ENCODE measurements at regions not wholly inside any gene's neighbourhood (a gene's known extent, or its start where the extent isn't known, plus 50 kb on each side); places are given as distances from the start of the nearest gene placed in this dataset.

DNA sequence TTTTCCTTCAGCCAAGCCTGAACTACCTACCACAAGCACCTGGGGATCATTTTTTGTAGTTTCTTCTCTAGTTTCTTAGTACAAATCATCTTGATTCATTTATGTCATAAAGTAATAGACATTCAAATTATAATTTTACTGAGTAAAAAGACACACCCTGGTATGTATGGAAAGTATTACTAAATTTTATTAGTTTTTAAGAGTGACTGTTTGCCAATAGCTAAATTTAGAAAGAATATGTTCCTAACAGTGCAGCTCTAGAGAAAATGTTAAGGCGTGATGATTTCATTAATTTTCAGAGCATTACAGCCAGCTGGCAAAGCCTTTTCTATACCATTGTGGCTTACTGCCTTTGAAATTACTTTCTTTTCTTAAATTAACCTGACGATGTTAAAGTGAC, 612.0 kb upstream of the KCNMB2 start:
- H3K4me3 ChIP-seq (ENCODE audit: control insufficient read depth, low read depth, low read length), result no peak overlapping the region
- TF ChIP-seq, protein P1, sequence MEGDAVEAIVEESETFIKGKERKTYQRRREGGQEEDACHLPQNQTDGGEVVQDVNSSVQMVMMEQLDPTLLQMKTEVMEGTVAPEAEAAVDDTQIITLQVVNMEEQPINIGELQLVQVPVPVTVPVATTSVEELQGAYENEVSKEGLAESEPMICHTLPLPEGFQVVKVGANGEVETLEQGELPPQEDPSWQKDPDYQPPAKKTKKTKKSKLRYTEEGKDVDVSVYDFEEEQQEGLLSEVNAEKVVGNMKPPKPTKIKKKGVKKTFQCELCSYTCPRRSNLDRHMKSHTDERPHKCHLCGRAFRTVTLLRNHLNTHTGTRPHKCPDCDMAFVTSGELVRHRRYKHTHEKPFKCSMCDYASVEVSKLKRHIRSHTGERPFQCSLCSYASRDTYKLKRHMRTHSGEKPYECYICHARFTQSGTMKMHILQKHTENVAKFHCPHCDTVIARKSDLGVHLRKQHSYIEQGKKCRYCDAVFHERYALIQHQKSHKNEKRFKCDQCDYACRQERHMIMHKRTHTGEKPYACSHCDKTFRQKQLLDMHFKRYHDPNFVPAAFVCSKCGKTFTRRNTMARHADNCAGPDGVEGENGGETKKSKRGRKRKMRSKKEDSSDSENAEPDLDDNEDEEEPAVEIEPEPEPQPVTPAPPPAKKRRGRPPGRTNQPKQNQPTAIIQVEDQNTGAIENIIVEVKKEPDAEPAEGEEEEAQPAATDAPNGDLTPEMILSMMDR (conservative IDR thresholded peaks at IDR 0.05; ENCODE audit: control insufficient read depth, insufficient read depth, low read depth, low read length), result no peak
- no peak for DNase-seq (ENCODE audit: low read depth)

DNA sequence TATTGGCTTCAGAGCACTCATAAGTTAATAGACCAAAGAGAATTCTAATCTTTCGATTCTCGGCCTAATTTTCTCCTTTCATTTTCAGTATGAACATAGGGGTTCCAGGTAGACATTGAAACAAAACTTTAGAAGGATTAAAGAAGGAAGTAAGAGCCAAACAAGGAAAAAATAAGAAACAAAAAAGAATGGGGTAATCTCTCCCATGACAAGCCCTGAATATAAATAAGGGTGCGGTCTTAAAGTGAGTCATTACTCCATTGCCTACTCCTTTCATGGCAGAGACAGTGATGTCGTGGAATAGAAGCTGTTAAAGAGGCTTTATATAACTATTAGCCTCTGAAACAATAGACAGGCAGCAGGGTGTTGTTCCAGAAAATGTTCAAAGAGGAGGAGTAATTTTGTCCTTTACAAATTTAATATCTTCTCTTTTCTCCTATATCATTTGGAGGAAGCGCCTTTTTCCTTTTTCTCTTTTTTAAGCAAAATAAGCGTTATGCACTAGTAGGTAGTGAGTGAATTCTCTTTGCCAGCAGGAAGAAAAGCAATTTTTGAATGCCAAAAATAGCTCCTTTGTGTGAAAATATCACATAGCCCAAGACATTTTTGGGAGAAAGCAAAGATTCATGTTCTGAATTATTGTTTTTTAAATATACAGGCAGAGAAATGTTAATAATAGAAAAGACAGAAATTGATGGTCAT, 607.9 kb upstream of the KCNMB2 start:
- peak; percentile 80 for DNase-seq (ENCODE audit: low read depth)
- TF ChIP-seq, protein P1 (conservative IDR thresholded peaks at IDR 0.05; ENCODE audit: control insufficient read depth, insufficient read depth, low read depth, low read length), result no peak
- no peak overlapping the region for H3K4me3 ChIP-seq (ENCODE audit: control insufficient read depth, low read depth, low read length)

DNA sequence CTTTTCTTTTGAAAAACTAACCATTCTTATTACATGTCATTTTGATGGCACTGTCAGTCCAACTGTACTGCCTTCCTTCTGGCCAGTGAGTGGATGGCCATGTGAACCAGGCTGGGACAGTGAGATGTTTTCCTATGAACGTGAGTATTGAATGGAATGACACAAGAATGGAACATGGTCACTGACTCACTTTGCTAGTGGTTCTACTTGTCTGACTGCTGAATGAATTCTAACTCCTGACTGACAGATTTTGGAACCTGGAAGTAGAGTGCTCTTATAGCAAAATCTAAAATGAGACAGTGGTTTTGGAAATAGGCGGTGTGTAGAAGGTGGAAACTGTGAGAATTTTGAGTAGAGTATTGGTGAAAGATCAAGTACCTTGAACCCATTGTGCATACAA, 606.9 kb upstream of the KCNMB2 start:
- no peak overlapping the region for H3K4me3 ChIP-seq (ENCODE audit: control insufficient read depth, low read depth, low read length)
- TF ChIP-seq, protein P1 (conservative IDR thresholded peaks at IDR 0.05; ENCODE audit: control insufficient read depth, insufficient read depth, low read depth, low read length), result no peak
- DNase-seq (ENCODE audit: low read depth), result peak; percentile 69

DNA sequence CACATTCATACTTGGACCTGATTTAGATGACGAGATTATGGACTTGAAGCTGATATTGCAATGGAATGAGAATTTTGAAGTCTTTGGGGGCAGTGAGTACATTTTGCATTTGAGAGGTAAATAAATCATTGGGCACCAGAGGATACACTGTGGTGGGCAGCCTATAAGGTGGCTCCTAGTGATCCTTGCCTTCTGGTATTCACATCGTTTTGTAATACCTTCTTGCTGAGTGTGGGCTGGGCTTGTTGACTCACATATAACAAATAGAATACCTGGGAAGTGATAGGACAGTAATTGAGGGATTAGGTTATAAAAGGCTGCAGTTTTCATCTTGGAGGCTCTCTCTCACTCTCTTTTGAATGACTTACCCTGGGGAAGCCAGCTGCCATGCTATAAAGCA, 605.5 kb upstream of the KCNMB2 start:
- TF ChIP-seq, protein P1 (conservative IDR thresholded peaks at IDR 0.05; ENCODE audit: control insufficient read depth, insufficient read depth, low read depth, low read length), result no peak
- no peak overlapping the region for H3K4me3 ChIP-seq (ENCODE audit: control insufficient read depth, low read depth, low read length)
- DNase-seq (ENCODE audit: low read depth), result no peak

DNA sequence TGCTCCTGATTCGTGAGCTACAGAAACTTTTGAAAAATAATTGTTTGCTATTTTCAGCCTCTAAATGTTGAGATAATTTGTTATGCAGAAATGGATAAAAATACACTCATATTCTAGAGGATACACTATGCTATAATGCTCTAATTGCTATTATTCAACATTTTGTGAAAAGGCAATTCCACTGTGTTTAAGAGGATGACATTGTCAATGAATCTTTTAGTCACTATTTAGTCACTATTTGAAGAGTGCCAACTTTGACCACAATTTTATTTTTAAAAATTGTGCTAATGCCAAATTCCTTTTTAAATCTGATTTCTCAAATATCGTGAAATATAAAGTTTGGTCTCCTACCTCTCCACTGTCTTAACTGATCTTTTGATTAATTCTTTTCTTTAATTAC, 604.9 kb upstream of the KCNMB2 start:
- TF ChIP-seq, protein P1 (conservative IDR thresholded peaks at IDR 0.05; ENCODE audit: control insufficient read depth, insufficient read depth, low read depth, low read length), result no peak
- peak; percentile 20 for DNase-seq (ENCODE audit: low read depth)
- no peak overlapping the region for H3K4me3 ChIP-seq (ENCODE audit: control insufficient read depth, low read depth, low read length)

DNA sequence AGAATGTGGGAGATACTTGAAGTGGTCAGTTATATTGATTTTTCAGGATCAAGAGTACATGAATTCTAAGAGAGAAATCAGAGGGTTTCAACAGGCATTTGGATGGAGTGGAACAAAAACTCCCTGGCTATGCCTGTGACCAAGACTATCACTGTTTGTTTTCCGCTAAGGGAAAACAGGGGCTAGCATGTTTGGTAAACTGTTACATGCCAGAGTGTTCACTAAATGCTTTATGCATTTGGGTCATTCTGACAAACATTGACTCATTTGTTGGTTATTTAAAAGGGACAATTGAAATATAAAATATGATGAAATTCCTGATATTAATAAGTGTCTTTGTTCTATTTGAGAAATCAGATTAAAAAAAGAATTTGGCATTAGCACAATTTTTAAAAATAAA, 603.9 kb upstream of the KCNMB2 start:
- H3K4me3 ChIP-seq (ENCODE audit: control insufficient read depth, low read depth, low read length), result no peak overlapping the region

More for the DNA sequence above, 603.9 kb upstream of the KCNMB2 start:
- DNase-seq (ENCODE audit: low read depth), result no peak
- TF ChIP-seq, protein P1 (conservative IDR thresholded peaks at IDR 0.05; ENCODE audit: control insufficient read depth, insufficient read depth, low read depth, low read length), result no peak
